CD4-positive, alpha-beta T cell treated with Interleukin-4 for 4 hours (primary cell): ENCODE measurements at regions not wholly inside any gene's neighbourhood (a gene's known extent, or its start where the extent isn't known, plus 50 kb on each side); places are given as distances from the start of the nearest gene placed in this dataset.
A peak's percentile ranks its signal among the peaks of the same experiment; 100 is the strongest.

Experiments used
- DNase-seq: peaks from one replicate; pipeline ENCODE4 v3.0.0-alpha.2; 2020

DNA sequence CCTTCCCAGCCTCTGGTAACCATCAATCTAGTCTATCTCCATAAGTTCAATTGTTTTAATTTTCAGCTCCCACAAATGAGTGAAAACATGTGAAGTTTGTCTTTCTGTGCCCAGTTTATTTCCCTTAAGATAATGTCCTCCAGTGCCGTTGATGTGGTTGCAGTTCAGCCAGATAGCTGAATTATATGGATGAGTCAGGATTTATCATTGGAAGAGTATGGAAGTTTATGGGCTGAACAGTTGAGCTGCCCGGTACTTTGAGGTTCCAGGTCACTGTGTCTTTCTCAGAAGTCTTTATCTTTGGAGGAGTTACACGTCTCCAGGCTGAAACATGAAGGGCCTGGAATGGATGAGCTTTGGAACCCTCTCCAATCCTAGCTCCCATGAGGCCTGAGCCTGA lies 120.1 kb downstream of the ASCL4 start:
- no peak for DNase-seq

DNA sequence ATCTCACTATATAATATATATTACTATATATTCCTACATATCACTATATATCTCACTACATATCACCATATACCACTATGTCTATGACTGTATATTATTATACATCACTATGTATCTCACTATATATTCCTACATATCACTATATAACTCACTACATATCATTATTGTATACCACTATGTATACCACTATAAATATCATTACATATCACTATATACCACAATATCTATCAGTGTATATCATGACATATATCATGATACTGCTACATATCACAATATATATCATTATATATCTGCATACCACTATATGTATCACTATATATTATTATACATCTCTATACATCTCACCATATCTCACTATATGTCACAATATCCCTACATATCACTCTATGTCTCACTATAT lies 121.5 kb downstream of the ASCL4 start:
- DNase-seq: no peak

- no peak for DNase-seq
These were observed 126.1 kb downstream of the ASCL4 start for GRCh38 chr12:107900588-107900987.

GRCh38 chr12:107903341-107904061 lies 129.0 kb downstream of the ASCL4 start:
- DNase-seq: no peak

DNA sequence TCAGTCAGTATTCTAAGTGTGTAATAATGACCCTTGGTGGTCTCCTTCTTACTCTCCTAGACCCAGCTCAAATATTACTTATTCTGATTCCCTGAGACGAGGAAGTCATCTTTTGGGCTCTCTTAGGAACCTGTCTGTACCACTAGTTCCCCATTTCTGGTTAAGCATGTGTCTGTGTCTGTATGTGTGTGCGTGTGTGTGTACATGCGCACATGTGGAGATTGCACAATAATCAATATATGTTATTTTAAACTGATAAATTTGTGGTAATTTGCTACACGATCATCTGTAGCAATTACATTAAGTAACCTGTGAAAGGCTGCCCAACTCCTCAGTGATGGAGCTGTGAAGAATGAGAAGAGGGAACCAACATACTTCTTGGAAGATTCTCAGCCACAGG lies 132.2 kb downstream of the ASCL4 start:
- DNase-seq: no peak

DNA sequence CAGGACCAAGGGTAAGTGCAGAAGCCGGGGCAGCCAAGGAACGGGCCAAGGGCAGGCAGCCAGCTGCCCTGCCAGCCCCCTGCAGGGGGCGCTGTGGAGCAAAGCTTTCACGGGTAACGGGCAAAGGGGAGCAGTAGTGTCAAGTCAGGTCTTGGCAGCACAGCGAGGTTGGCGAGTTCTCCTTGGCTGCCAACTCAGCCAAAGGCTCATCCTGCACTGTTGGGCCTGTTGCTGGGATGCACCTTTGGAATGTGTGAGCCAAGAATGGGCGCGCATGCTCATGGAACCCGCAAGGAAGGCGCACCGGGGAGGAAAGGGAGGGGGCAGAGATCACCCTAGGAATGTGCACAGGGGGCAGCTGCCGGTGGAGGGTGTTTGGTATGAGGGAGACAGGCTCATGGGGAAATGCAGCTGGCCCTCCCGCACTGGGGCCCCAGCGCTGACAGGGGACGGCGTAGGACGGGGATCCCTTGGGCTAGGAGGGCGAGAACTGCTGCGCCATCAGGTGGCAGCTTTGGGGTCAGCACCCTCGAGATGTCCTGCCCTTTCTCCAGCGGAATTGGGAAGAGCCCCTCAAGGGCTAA lies 138.0 kb downstream of the ASCL4 start:
- peak; percentile 28 for DNase-seq

DNA sequence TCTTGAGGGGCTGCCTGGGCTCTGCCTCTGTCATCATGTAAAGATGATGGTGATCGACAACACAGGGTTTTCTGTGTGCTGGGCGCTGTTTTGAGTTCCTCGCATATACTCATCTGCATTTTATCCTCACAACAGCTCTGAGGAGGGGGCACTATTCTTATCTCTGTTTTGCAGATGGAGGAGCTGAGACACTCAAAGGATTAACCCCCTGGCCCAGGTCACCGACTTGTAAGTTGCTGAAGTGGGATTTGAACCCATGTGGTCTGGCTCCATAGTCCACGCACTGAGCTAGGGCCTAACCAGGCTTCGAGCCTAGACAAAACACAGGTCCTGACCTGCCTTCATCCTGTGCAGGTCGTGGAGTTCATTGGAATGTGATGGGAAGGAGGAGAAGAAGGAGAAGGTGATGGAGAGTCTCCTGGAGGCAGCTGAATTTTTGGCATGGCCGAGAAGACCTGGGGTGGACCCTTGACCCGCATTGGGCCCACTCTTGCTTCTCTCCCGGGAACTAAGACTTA lies 140.0 kb downstream of the ASCL4 start:
- no peak for DNase-seq

DNA sequence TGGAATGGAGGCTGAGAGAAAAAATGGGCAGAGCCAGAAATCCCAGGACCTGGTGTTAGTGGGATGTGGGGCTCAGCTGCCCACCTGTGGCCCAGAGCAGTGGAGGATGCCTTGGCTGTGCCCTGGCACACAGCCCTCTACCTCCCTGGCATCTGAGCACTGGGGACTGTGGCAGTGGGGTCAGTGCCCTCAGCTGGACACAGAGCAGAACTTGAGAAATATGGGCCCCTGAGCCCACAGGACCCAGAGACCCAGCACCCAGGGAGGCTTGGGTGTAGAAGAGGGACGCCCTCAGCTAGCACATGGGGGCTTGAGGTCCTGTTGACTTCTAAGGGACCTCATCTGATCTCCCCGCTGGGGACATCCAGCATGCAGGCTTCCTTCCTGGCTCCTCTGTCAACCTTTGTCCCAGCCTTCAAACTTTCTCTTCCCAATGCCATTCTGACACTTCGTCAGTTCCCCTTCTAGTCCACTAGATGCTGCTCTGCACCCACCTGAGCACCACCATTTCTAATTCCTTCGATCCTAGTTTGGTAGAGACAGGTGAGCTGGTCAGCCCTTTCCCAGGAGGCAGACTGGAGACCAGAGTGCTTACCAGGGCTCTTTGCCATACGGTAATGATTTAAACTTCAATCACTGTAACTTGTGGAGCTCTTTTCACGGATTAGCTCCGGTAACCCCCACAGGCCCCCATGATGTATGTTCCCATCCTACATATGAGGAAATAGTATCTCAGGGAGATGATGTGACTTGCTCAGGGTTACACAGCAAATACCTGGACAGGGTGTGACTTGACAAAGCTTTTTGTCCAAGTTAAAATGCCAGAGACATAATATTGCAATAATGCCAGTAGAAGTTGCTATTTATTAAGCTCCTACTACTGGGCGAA lies 143.7 kb downstream of the ASCL4 start:
- DNase-seq: no peak

GRCh38 chr12:107921062-107921461 lies 146.6 kb downstream of the ASCL4 start:
- no peak for DNase-seq

GRCh38 chr12:107925125-107925524 lies 150.6 kb downstream of the ASCL4 start:
- DNase-seq: no peak

DNA sequence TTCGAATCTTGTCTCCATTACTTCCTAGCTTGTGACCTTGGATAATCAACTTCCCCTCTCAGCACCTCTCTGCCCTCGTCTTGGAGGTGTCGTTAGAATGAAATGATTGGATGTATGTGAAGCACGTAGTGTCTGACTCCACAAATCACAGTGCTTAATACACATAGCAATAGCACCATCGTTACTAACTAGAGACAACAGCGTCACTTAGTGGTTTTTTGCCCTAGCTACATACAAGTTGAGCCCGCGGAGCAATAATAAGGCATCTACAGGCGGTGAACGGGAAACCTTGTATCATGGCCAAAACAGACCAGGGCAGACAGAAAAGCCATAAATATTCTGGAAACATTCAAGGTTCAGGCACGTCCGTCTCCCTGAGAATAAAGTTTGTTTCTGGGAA lies 154.9 kb downstream of the ASCL4 start:
- DNase-seq: no peak

DNA sequence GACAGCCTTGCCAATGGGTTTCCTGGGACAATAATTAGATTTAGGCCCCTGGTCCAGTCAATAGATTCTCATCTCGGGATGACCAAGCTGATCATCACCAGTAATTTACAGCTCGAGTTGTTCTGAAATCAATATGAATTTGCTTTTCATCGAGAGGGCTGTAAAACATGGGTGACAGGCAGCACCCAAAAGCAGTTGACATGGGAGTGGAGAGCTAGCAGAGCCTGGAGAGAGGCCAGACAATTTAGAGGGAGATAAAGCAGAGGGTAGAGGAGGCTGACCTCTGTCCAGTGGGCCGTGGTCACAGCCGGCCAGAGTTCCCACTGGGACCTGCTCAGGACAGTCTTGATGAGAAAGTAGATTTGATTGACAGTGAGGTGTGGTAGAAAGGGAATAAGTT lies 157.3 kb downstream of the ASCL4 start:
- DNase-seq: no peak

DNA sequence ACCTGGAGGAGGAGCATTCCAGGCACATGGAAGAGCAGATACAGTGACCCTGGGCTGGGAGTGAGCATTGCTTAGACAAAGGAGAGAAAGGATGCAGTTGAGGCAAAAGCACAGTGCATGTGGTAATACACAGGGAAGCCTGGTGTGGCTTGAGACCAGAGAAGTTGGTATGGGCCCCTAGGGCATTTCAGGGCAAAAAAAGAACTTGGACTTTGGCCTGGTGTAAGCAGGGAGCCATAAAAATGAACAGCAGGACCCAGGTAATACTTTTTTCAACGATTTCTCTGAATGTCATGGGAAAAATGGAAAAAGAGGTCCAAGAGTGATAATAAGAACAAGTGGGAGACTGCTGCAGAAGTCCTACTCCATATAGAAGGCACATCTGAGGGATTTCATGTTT lies 163.9 kb downstream of the ASCL4 start:
- DNase-seq: no peak

DNA sequence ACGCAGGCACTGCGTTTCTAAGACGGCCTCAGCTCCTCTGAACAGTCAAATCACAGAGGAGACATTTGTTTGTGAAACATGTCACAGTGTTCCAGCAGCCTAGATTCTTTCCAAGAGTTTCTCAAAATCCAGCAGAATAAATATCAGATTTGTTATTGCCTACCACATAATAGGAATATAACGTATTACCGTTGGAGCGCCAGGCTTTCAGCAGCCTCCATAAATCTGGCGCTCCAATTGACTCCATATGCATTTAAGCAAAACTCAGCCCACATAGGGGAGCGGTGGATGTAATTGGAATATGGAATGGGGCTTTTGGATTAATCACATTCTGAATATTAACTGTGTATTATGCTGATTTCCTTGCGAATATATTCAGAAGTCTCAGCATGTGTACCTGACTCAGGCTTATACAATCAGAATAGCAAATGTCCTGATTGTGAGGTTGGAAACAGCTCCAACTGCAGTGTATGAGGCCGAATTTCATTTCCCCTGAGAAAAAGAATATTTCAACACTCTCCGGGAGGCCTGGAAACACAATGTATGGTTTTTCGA lies 174.0 kb downstream of the ASCL4 start:
- DNase-seq: no peak

DNA sequence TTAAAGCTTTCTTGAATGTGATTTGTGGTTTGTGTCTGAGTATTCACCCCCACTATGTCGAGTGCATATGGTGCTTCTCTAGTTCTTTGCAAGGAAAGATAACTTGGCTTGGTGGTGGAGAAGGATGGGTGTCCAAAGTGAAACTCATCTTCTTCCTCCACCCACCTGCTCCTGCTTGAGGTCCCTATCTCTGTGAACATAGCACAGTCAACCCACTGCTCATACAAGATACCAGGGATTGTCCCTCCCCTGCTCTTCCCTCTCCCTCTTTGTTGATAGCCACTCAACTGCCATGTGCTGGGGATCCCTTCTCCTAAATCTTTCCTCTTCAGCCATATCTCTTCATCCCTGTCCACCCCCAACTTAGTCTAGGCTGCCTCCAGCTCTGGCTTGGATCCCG lies 176.5 kb downstream of the ASCL4 start:
- DNase-seq: no peak

DNA sequence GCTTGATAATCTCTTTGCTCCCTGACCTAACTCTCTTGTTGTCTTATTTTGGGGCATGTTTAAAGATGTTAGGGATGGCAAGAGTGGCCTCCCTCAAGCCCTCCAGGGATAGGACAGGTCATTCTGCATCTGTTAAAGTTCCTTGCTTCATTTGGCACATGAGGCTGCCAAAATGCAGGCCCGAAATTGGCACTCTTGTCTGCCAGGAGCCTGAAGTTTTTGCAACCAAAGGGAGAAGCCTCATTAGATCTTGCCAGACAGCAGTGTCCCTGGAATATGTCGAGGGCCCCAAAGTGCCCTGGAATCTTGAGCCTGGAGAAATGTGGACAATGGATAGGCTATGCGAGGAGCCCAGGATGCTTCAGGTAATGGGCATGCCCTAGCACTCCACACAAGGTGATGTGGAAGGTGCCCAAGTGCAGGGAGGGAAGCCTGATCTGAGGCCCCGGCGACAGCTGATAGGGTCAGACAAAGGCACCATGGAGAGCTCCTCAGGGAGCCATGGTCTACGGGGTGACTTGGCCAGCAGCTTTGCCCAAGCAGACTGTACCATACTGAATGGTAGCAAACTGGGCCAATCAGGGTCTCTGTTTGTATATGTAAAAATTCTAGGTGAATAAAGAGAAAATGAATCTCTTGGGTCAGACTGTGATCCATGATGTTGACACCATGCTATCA lies 173.0 kb upstream of the WSCD2 start:
- no peak for DNase-seq

- DNase-seq: no peak
These were observed 171.6 kb upstream of the WSCD2 start for GRCh38 chr12:107957459-107957858.

DNA sequence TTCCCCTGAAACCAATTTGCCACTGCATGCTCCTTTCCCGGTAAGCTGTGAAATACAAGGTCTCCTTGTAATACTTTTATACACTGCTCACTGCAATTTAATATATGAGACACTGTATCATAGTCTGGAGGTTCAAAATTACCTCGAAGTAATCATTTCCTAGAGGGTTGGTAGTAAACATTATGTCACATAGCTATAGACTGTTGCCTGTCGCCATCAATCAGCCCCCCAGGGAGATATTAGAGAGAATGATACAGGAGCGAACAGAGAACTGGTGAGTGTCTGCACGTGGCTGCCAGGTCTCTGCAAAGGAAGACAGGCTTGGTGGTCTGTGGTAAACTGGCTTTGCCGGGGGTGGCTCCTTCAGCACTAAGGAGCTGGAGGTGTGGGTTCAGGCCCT lies 165.5 kb upstream of the WSCD2 start:
- DNase-seq: no peak

- no peak for DNase-seq
These were observed 161.9 kb upstream of the WSCD2 start for GRCh38 chr12:107967170-107967569.

GRCh38 chr12:107973950-107974349 lies 155.1 kb upstream of the WSCD2 start:
- DNase-seq: no peak

- no peak for DNase-seq
These were observed 152.8 kb upstream of the WSCD2 start for GRCh38 chr12:107976331-107976730.

DNA sequence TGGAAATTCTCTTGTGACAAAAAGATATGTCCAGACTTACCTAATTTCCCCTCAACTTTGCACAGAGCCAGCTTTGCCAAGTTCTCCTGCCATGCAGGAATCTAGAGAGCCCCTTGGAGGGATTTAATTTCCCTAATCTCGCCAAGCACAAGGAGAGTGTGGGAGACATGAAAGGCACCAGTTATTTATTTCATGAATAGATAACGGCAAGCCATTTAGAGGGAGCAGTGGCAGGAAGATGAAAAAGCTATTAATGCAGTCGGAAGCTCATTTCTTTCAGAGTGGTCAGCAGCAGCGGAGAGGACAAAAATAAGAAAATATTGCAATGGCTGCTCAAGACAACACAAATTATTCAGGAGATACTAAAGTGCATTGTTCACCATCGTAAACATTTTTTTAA lies 150.9 kb upstream of the WSCD2 start:
- no peak for DNase-seq

DNA sequence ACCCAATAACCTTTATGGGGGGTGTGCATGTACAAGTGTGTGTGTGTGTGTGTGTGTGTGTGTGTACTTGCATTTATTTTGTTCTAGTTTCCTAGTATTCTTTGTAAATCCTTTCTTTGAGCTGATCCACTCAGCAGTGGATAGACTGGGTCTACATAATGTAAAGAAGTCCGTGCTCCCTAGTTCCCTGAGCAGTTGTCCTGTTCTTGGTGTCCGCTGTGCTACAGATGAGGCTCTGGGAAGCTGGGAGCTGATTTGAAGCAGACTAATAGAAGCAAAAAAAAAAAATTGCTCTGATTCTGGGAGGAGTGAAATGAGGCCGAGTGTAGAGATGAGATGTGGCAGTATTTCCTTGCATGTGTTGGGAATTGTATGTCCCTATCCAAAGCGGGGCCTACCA lies 150.4 kb upstream of the WSCD2 start:
- DNase-seq: no peak
